HG03066 (cell line): ENCODE measurements at regions not wholly inside any gene's neighbourhood (a gene's known extent, or its start where the extent isn't known, plus 50 kb on each side); places are given as distances from the start of the nearest gene placed in this dataset.

Source experiments
- ATAC-seq: cut with Tn5 transposase; IDR thresholded peaks from one replicate; pipeline ENCODE4 v1.9.1; 2021; ENCODE audit warnings: low read depth; ENCODE audit not compliant: unreplicated experiment

GRCh38 chr20:22472447-22473100, 111.8 kb downstream of the FOXA2 start:
- no peak for ATAC-seq

- no peak for ATAC-seq
Measured at GRCh38 chr20:22471156-22471836, 113.1 kb downstream of the FOXA2 start.

GRCh38 chr20:22470620-22471026, 113.7 kb downstream of the FOXA2 start:
- ATAC-seq, result no peak

- ATAC-seq, result no peak
Measured at GRCh38 chr20:22466447-22467171, 117.8 kb downstream of the FOXA2 start.

GRCh38 chr20:22465622-22466446, 118.5 kb downstream of the FOXA2 start:
- ATAC-seq, result no peak

GRCh38 chr20:22464312-22465003, 119.9 kb downstream of the FOXA2 start:
- ATAC-seq, result no peak

- ATAC-seq, result no peak
Measured at GRCh38 chr20:22462975-22463914, 121.1 kb downstream of the FOXA2 start.

- ATAC-seq, result no peak
Measured at GRCh38 chr20:22460803-22461202, 123.6 kb downstream of the FOXA2 start.

- ATAC-seq, result no peak
Measured at GRCh38 chr20:22460231-22460630, 124.1 kb downstream of the FOXA2 start.

GRCh38 chr20:22459754-22460153, 124.6 kb downstream of the FOXA2 start:
- ATAC-seq, result no peak

GRCh38 chr20:22456109-22456508, 128.3 kb downstream of the FOXA2 start:
- no peak for ATAC-seq

GRCh38 chr20:22455259-22455658, 129.1 kb downstream of the FOXA2 start:
- no peak for ATAC-seq

GRCh38 chr20:22453244-22454080, 130.9 kb downstream of the FOXA2 start:
- no peak for ATAC-seq

- ATAC-seq, result no peak
Measured at GRCh38 chr20:22452442-22453011, 131.8 kb downstream of the FOXA2 start.

GRCh38 chr20:22450537-22450936, 133.8 kb downstream of the FOXA2 start:
- no peak for ATAC-seq

GRCh38 chr20:22449188-22449973, 135.0 kb downstream of the FOXA2 start:
- no peak for ATAC-seq

- ATAC-seq, result no peak
Measured at GRCh38 chr20:22447447-22447778, 137.0 kb downstream of the FOXA2 start.
